H9 (cell line): ENCODE measurements at regions not wholly inside any gene's neighbourhood (a gene's known extent, or its start where the extent isn't known, plus 50 kb on each side); places are given as distances from the start of the nearest gene placed in this dataset.
"Not testable (repeated sequence)": the region's sequence is repeated elsewhere in the genome, so short reads cannot be mapped to it uniquely, and the experiment has no call there.

Source experiments
- DNase-seq: peaks from one replicate; pipeline ENCODE4 v3.0.0-alpha.2; 2017
- H2AFZ ChIP-seq: one replicate; pipeline ENCODE4 v1.6.1; 2013; ENCODE audit warnings: mild to moderate bottlenecking, low read length, control low read depth, moderate library complexity
- H2AK5ac ChIP-seq: 2 replicates; pipeline ENCODE4 v1.6.1; 2013; ENCODE audit warnings: low read length, control low read depth, mixed read lengths; ENCODE audit not compliant: insufficient read length
- H2BK120ac ChIP-seq: one replicate; pipeline ENCODE4 v1.6.1; 2013; ENCODE audit warnings: low read depth, mild to moderate bottlenecking, low read length, control low read depth, inconsistent platforms; ENCODE audit not compliant: poor library complexity, severe bottlenecking
- H2BK12ac ChIP-seq: 2 replicates; pipeline ENCODE4 v1.6.1; 2013; ENCODE audit warnings: low read length, control low read depth, mixed read lengths, low read depth; ENCODE audit not compliant: insufficient read length
- H2BK15ac ChIP-seq: 2 replicates; pipeline ENCODE4 v1.6.1; 2013; ENCODE audit warnings: low read depth, low read length, control low read depth
- H2BK20ac ChIP-seq: one replicate; pipeline ENCODE4 v1.6.1; 2013; ENCODE audit warnings: low read depth, mild to moderate bottlenecking, low read length, control low read depth, inconsistent platforms; ENCODE audit not compliant: poor library complexity, severe bottlenecking
- H2BK5ac ChIP-seq: 2 replicates; pipeline ENCODE4 v1.6.1; 2013; ENCODE audit warnings: low read length, control low read depth, mixed read lengths; ENCODE audit not compliant: insufficient read length
- H3K14ac ChIP-seq: 2 replicates; pipeline ENCODE4 v1.6.1; 2013; ENCODE audit warnings: low read length, control low read depth; ENCODE audit not compliant: insufficient read depth
- H3K18ac ChIP-seq: 2 replicates; pipeline ENCODE4 v1.6.1; 2013; ENCODE audit warnings: low read depth, mild to moderate bottlenecking, mixed read lengths, low read length, control low read depth; ENCODE audit not compliant: insufficient read length
- H3K23ac ChIP-seq: 2 replicates; pipeline ENCODE4 v1.6.1; 2013; ENCODE audit warnings: low read length, control low read depth, mixed read lengths, low read depth; ENCODE audit not compliant: insufficient read length
- H3K23me2 ChIP-seq: 2 replicates; pipeline ENCODE4 v1.6.1; 2013; ENCODE audit warnings: low read depth, mild to moderate bottlenecking, mixed read lengths, low read length, control low read depth; ENCODE audit not compliant: insufficient read length, poor library complexity, severe bottlenecking
- H3K27ac ChIP-seq: 2 replicates; pipeline ENCODE4 v1.5.1; 2013; ENCODE audit warnings: low read length, control low read depth, mixed read lengths, low read depth; ENCODE audit not compliant: insufficient read length
- H3K27me3 ChIP-seq: 2 replicates; pipeline ENCODE4 v1.6.1; 2013; ENCODE audit warnings: low read length, control low read depth, inconsistent platforms; ENCODE audit not compliant: insufficient read depth
- H3K4ac ChIP-seq: 2 replicates; pipeline ENCODE4 v1.6.1; 2013; ENCODE audit warnings: low read depth, mild to moderate bottlenecking, control low read depth, inconsistent platforms, low read length, moderate library complexity
- H3K4me1 ChIP-seq: 2 replicates; pipeline ENCODE4 v1.6.1; 2013; ENCODE audit warnings: low read length, control low read depth, inconsistent platforms; ENCODE audit not compliant: insufficient read depth
- H3K4me2 ChIP-seq: 2 replicates; pipeline ENCODE4 v1.6.1; 2013; ENCODE audit warnings: low read length, control low read depth, mixed read lengths; ENCODE audit not compliant: insufficient read length, insufficient read depth
- H3K56ac ChIP-seq: 2 replicates; pipeline ENCODE4 v1.6.1; 2013; ENCODE audit warnings: low read depth, mild to moderate bottlenecking, mixed read lengths, low read length, control low read depth; ENCODE audit not compliant: insufficient read length
- H3K79me1 ChIP-seq: 2 replicates; pipeline ENCODE4 v1.6.1; 2013; ENCODE audit warnings: low read depth, mild to moderate bottlenecking, moderate library complexity, low read length, control low read depth, inconsistent platforms; ENCODE audit not compliant: insufficient read depth, poor library complexity, severe bottlenecking
- H3K79me2 ChIP-seq: 2 replicates; pipeline ENCODE4 v1.6.1; 2013; ENCODE audit warnings: low read length, control low read depth, inconsistent platforms; ENCODE audit not compliant: insufficient read depth
- H3K9ac ChIP-seq: 2 replicates; pipeline ENCODE4 v1.6.1; 2013; ENCODE audit warnings: low read length, control low read depth, mixed read lengths; ENCODE audit not compliant: insufficient read length; ENCODE audit errors: extremely low read depth
- H3K9me3 ChIP-seq: one replicate; pipeline ENCODE4 v1.6.1; 2013; ENCODE audit warnings: low read depth, low read length, inconsistent platforms; ENCODE audit not compliant: control insufficient read depth
- H3T11ph ChIP-seq: one replicate; pipeline ENCODE4 v1.6.1; 2013; ENCODE audit warnings: mild to moderate bottlenecking, low read length, control low read depth, inconsistent platforms
- H4K20me1 ChIP-seq: one replicate; pipeline ENCODE4 v1.6.1; 2013; ENCODE audit not compliant: control insufficient read depth, insufficient read length, insufficient read depth
- H4K5ac ChIP-seq: 2 replicates; pipeline ENCODE4 v1.6.1; 2013; ENCODE audit warnings: low read depth, mild to moderate bottlenecking, mixed read lengths, low read length, control low read depth; ENCODE audit not compliant: insufficient read length
- H4K8ac ChIP-seq: replicated peaks from 2 replicates; pipeline ENCODE4 v1.6.1; 2013; ENCODE audit warnings: low read length, control low read depth, mixed read lengths, low read depth; ENCODE audit not compliant: insufficient read length
- H4K91ac ChIP-seq: 2 replicates; pipeline ENCODE4 v1.6.1; 2013; ENCODE audit warnings: low read depth, mild to moderate bottlenecking, moderate library complexity, mixed read lengths, low read length, control low read depth; ENCODE audit not compliant: insufficient read length
- H3K27ac Mint-ChIP-seq, 3 experiments: 2 replicates in 2 of 3; 3 replicates in 1 of 3; pipeline ENCODE4 v1.8.0; 2020 to 2021; ENCODE audit warnings: mixed read lengths in 3 of 3, mild to moderate bottlenecking in 1 of 3, moderate library complexity in 1 of 3
- H3K27me3 Mint-ChIP-seq: 2 replicates; pipeline ENCODE4 v1.8.0; 2021; ENCODE audit warnings: low read depth, mild to moderate bottlenecking, moderate library complexity, mixed read lengths
- H3K36me3 Mint-ChIP-seq, 3 experiments: 2 replicates in 2 of 3; 3 replicates in 1 of 3; pipeline ENCODE4 v1.8.0; 2020 to 2021; ENCODE audit warnings: low read depth in 3 of 3, mixed read lengths in 3 of 3; ENCODE audit not compliant: insufficient read depth in 1 of 3
- H3K4me1 Mint-ChIP-seq, 2 experiments: 2 replicates each; pipeline ENCODE4 v1.8.0; 2020; ENCODE audit warnings: mixed read lengths in 2 of 2
- H3K4me3 Mint-ChIP-seq, 2 experiments: 2 replicates in 1 of 2; 3 replicates in 1 of 2; pipeline ENCODE4 v1.8.0; 2020 to 2021; ENCODE audit warnings: mild to moderate bottlenecking in 2 of 2, mixed read lengths in 2 of 2, moderate library complexity in 1 of 2
- H3K9me3 Mint-ChIP-seq, 2 experiments: 2 replicates in 1 of 2; 3 replicates in 1 of 2; pipeline ENCODE4 v1.8.0; 2020; ENCODE audit warnings: mild to moderate bottlenecking in 2 of 2, mixed read lengths in 2 of 2, moderate library complexity in 1 of 2
- WGBS: extraction: QIAGEN DNeasy Blood & Tissue Kit; methylation state at CpG from one replicate; pipeline ENCODE4 v1.1.7; 2013; ENCODE audit warnings: missing lambda C conversion rate, low lambda C conversion rate, mixed read lengths; ENCODE audit not compliant: insufficient read length; ENCODE audit errors: extremely low coverage; 5-methylcytosine and 5-hydroxymethylcytosine counted together
- TF ChIP-seq, protein P1 (sequence below): fragments of 200-600 bp; sonication (generic); conservative IDR thresholded peaks from 3 replicates; pipeline ENCODE4 v1.8.0; 2021; ENCODE audit warnings: antibody characterized with exemption, mild to moderate bottlenecking

DNA sequence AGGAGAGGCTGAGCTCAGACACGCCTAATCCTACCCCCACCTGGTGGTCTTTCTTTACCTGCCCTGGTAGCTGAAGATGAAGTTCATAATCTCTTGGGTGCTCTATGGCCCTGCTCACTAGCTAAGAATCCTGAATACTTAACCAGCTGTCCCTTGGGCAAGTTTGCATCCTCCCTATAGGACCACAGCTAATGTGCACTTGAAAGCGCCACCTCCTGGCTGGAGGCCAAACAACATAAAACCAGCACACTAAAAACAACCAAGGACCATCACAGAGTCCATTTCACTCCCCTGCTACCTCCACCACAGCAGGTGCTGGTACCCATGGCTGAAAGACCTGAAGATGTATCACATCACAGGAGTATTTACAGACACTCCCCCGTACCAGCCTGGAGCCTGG lies 155.5 kb upstream of the SLC24A3 start:
- Histone ChIP-seq H4K91ac (no peak overlapping the region), H3K27ac (no peak overlapping the region), H4K5ac (no peak overlapping the region), H2BK15ac (no peak overlapping the region), H3K4me1 (no peaks in the 10 kb centered on the region), H2BK120ac (no peak overlapping the region), H3K56ac (no peak overlapping the region), H3K4me2 (no peak overlapping the region), H3K14ac (no peak overlapping the region), H2AK5ac (no peak overlapping the region), H2BK5ac (no peak overlapping the region), H3K23me2 (no peaks in the 10 kb centered on the region), H3T11ph (no peak overlapping the region), H3K23ac (no peak overlapping the region), H3K27me3 (no peaks in the 10 kb centered on the region), H3K79me1 (no peaks in the 10 kb centered on the region), H4K8ac (no peak overlapping the region), H3K79me2 (no peaks in the 10 kb centered on the region), H3K4ac (no peak overlapping the region), H2AFZ (no peak overlapping the region), H2BK12ac (no peak overlapping the region), H3K18ac (no peak overlapping the region), H3K9ac (no peak overlapping the region), H2BK20ac (no peak overlapping the region), H4K20me1 (no peaks in the 10 kb centered on the region), H3K9me3 (no peaks in the 10 kb centered on the region)
- Mint-ChIP-seq H3K4me1 (no peaks in the 10 kb centered on the region), H3K9me3 (peaks cover 30 to 37% of the 10 kb centered on the region in 2 experiments), H3K27ac (no peak overlapping the region), H3K4me3 (no peak overlapping the region), H3K27me3 (no peaks in the 10 kb centered on the region; the same call in 1 of the 2 replicates), H3K36me3 (peaks cover 2 to 15% (median 11%) of the 10 kb centered on the region in 3 experiments; a peak in 6 of 7 replicates)
- TF ChIP-seq, protein P1, sequence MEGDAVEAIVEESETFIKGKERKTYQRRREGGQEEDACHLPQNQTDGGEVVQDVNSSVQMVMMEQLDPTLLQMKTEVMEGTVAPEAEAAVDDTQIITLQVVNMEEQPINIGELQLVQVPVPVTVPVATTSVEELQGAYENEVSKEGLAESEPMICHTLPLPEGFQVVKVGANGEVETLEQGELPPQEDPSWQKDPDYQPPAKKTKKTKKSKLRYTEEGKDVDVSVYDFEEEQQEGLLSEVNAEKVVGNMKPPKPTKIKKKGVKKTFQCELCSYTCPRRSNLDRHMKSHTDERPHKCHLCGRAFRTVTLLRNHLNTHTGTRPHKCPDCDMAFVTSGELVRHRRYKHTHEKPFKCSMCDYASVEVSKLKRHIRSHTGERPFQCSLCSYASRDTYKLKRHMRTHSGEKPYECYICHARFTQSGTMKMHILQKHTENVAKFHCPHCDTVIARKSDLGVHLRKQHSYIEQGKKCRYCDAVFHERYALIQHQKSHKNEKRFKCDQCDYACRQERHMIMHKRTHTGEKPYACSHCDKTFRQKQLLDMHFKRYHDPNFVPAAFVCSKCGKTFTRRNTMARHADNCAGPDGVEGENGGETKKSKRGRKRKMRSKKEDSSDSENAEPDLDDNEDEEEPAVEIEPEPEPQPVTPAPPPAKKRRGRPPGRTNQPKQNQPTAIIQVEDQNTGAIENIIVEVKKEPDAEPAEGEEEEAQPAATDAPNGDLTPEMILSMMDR: peak; percentile 56; the same call in 2 of the 3 replicates
- no CpG with 5 or more reads among the region's 3 CpGs for WGBS
- DNase-seq: no peak

DNA sequence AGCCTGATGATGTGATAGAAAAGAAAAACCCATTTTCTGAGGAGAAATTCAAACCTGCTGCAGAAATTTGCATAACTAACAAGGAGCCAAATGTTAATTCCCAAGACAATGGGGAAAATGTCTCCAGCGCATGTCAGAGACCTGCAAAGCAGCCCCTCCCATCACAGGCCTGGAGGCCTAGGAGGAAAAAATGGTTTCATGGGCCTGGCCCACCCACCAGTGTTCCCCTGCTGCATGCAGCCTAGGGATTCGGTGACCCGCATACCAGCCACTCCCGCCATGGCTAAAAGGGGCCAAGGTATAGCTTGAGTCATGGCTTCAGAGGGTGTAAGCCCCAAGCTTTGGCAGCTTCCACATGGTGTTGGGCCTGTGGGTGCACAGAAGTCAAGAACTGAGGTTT lies 147.7 kb upstream of the SLC24A3 start:
- not testable (repeated sequence) for H3K79me1 ChIP-seq, DNase-seq, H3T11ph ChIP-seq, H4K91ac ChIP-seq, H3K4me2 ChIP-seq, H3K27me3 Mint-ChIP-seq, H3K27me3 ChIP-seq, H3K4me1 Mint-ChIP-seq, H2BK20ac ChIP-seq, H3K14ac ChIP-seq, H4K20me1 ChIP-seq, H4K8ac ChIP-seq, H3K23ac ChIP-seq, H2BK15ac ChIP-seq, H2BK5ac ChIP-seq, H3K27ac Mint-ChIP-seq, H2AK5ac ChIP-seq, H3K4ac ChIP-seq, H3K4me1 ChIP-seq, H3K56ac ChIP-seq, H3K79me2 ChIP-seq, H2BK120ac ChIP-seq, H3K4me3 Mint-ChIP-seq, H2BK12ac ChIP-seq, H3K27ac ChIP-seq, H3K9ac ChIP-seq, H3K23me2 ChIP-seq, H3K18ac ChIP-seq, H4K5ac ChIP-seq, H2AFZ ChIP-seq
- H3K9me3 Mint-ChIP-seq: peaks cover 71 to 82% of the 10 kb centered on the region in 2 experiments
- peaks cover 9 to 58% (median 36%) of the 10 kb centered on the region in 3 experiments for H3K36me3 Mint-ChIP-seq
- peaks cover 23% of the 10 kb centered on the region for H3K9me3 ChIP-seq
- WGBS: no CpG with 5 or more reads among the region's 4 CpGs
